GM21381 (cell line): ENCODE measurements at regions not wholly inside any gene's neighbourhood (a gene's known extent, or its start where the extent isn't known, plus 50 kb on each side); places are given as distances from the start of the nearest gene placed in this dataset.

ENCODE experiments used
- ATAC-seq: cut with Tn5 transposase; IDR thresholded peaks from one replicate; pipeline ENCODE4 v1.9.1; 2021; ENCODE audit warnings: mild to moderate bottlenecking, moderate library complexity; ENCODE audit not compliant: unreplicated experiment

- no peak for ATAC-seq
These were observed 51.9 kb downstream of the CEBPB start for GRCh38 chr20:50242548-50242862.

- ATAC-seq, result no peak
These were observed 52.4 kb downstream of the CEBPB start for GRCh38 chr20:50242863-50243609.

GRCh38 chr20:50243610-50244351 is 53.2 kb downstream of the CEBPB start:
- ATAC-seq, result no peak

- ATAC-seq, result no peak
These were observed 53.9 kb downstream of the CEBPB start for GRCh38 chr20:50244352-50245149.

- no peak for ATAC-seq
These were observed 55.1 kb downstream of the CEBPB start for GRCh38 chr20:50245498-50246366.

GRCh38 chr20:50246367-50247195 is 56.0 kb downstream of the CEBPB start:
- no peak for ATAC-seq

- no peak for ATAC-seq
These were observed 56.8 kb downstream of the CEBPB start for GRCh38 chr20:50247196-50248094.

- ATAC-seq, result no peak
These were observed 57.5 kb downstream of the CEBPB start for GRCh38 chr20:50248104-50248641.

- ATAC-seq, result no peak
These were observed 59.1 kb downstream of the CEBPB start for GRCh38 chr20:50249447-50250388.

GRCh38 chr20:50250679-50251382 is 60.2 kb downstream of the CEBPB start:
- no peak for ATAC-seq

GRCh38 chr20:50251383-50251748 is 60.7 kb downstream of the CEBPB start:
- ATAC-seq, result no peak

- no peak for ATAC-seq
These were observed 61.4 kb downstream of the CEBPB start for GRCh38 chr20:50251992-50252511.

- ATAC-seq, result no peak
These were observed 62.1 kb downstream of the CEBPB start for GRCh38 chr20:50252701-50253100.

- no peak for ATAC-seq
These were observed 62.5 kb downstream of the CEBPB start for GRCh38 chr20:50253101-50253500.

- ATAC-seq, result no peak
These were observed 63.9 kb downstream of the CEBPB start for GRCh38 chr20:50254466-50255079.

- no peak for ATAC-seq
These were observed 65.9 kb downstream of the CEBPB start for GRCh38 chr20:50256577-50256976.
